ENCODE measurements at regions not wholly inside any gene's neighbourhood (a gene's known extent, or its start where the extent isn't known, plus 50 kb on each side); places are given as distances from the start of the nearest gene placed in this dataset.

DNA sequence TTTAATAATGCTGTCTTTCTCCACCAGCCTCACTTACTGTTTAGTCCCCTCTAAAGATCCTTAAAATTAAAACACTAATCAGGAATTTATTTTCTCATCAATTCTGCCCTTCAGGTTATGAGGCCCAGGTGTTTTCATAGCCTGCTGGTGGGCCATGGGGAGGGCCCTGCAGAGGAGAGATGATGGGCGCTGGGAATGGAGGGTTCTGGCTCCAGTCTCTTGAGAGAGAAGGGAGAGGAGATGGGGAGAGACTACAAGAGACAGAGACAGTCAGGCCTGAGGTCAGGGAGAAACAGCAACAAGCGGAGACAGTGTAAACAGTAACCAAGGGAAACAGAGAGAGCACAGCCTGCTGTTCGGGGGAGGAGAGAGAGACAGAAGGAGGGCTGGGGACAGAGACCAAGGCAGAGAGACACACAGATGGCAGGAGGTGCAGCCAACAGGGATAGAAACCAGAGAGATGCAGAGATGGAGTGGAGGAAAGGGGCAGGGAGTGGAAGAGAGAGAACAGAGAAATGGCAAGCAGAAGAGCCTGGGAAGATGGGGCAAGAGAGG, 187.3 kb upstream of the SYT13 start:
- no peak for DNase-seq (ENCODE audit: low read depth in 3 of 3)

DNA sequence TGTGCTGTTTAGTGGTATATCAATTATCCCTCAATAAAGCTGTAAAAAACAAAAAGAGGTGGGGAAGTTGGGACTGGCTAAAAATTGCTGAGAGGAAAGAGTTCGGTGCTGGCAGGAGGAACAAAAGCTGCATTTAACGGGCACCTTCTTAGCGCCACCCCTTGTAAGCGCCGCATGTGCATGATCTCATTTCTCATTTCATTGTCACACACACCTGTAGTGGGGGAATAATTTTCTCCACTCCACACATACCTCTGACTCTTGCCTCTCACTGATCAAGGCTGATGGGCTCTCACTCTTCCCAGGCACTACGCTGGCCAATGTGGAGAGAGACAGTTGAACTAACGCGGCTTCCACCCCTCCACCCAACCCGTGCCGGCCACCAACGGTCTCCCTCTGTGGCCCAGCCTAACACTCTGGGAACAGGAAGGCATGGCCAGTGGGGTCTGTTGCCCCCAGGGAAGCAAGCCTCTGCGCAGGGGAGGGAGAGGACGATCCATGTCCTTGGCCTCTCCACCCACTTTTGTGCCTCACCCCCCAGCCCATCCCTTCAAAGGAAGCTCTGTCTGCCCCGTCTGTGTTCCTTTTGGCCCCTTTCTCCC, 186.7 kb upstream of the SYT13 start:
- DNase-seq (ENCODE audit: low read depth in 3 of 3): no peak

- DNase-seq (ENCODE audit: low read depth in 3 of 3): no peak
Observed at GRCh38 chr11:45471266-45471665, 185.1 kb upstream of the SYT13 start.

DNA sequence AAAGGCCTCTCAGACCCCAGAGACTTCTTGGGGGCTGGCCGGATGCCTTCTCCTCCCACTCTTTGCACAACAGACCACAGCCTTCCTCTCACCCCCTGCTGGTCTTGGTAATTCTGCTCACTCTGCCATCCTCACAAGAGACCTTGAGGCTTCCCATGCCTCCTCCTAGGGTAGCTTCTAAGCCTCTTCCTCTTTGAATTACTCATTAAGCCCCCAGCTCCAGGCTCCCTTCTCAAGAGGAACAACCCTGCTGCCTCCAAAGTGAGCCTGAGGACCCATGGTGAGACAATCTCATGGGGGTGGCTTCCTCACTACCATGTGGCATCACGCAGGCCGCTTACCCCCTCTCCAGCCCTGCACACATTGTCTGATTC, 184.6 kb upstream of the SYT13 start:
- no peak for DNase-seq (ENCODE audit: low read depth in 3 of 3)

- DNase-seq (ENCODE audit: low read depth in 3 of 3): no peak
Observed at GRCh38 chr11:45470151-45470793, 184.1 kb upstream of the SYT13 start.

GRCh38 chr11:45468267-45468856, 182.2 kb upstream of the SYT13 start:
- DNase-seq (ENCODE audit: low read depth in 3 of 3): no peak

DNA sequence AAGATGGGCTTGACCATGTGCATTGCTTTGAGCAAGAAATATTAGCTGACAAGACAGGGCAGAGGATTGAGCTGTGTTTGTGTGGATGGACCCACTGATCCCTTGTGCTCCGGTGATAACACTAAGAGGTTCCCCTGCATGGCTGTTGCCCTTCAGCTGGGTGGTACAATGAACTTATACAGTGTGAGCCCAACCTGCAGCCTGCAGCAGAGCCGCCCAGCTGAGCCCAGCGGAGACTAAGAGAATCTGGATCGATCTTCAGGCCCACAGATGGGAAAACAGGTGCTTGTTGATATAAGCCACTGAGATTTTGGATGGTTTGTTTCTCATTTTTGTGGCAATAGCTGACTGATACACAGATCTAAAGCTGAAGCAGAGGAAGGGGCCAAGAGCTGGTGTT, 177.4 kb upstream of the SYT13 start:
- DNase-seq (ENCODE audit: low read depth in 3 of 3): no peak

DNA sequence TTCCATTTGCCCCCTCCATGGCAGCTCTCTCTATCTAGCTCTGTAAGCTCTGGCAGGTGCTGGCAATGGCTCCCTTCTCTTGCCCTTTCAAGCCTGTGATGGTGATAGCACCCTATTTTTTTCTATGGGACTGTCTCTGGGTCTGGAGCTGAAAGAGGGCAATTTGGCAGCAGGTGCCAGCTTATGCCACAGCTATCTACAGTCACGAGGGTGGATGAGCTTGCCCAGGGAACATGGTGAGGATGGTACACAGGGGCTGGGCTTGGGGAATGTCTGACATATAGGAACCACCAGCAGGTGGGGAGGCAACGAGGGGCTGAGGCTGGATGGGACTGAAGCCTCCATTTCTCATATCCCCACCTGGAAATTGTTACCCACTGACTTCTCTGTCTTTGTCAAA, 175.4 kb upstream of the SYT13 start:
- no peak for DNase-seq (ENCODE audit: low read depth in 3 of 3)

GRCh38 chr11:45459491-45459890, 173.3 kb upstream of the SYT13 start:
- no peak for DNase-seq (ENCODE audit: low read depth in 3 of 3)

GRCh38 chr11:45458269-45458668, 172.1 kb upstream of the SYT13 start:
- DNase-seq (ENCODE audit: low read depth in 3 of 3): no peak

GRCh38 chr11:45457649-45458048, 171.5 kb upstream of the SYT13 start:
- DNase-seq (ENCODE audit: low read depth in 3 of 3): no peak

DNA sequence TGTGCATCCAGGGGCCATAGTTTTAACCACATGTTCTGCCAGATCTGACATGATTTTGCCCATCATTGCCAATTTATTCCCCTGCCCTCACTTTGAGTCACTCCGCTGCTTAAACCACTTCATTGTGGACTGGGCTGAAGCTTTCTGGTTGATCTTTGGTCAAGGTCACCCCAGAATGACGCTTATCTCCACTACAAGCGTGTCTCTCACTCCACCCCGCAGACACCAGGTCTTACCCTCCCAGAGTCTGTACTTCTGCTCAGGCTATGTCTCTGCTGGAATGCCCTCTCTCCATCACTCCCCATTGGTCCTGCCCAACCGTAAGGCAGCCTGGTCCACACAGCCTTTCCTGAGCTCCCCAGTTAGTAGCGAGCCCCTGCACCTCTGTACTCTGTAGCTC, 170.5 kb upstream of the SYT13 start:
- DNase-seq (ENCODE audit: low read depth in 3 of 3): no peak

DNA sequence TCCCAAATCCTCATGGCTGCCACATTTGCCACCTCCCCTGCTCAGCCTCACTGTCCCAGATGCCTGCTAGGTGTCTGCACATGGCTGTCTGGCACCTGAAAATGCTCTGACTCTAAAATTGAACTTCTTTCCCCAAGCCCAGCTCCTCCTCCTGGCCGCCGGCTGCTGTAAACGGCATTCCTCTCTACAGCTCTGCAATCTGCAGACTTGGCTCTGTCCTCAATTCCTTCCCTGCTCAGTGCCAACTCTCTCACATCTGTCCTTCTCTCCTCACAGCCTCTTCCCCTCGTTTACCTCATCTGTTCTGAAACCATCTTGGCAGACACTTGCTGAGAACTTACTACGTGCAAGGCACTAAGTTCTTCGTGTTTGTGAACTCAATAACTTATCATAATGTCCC, 169.4 kb upstream of the SYT13 start:
- DNase-seq (ENCODE audit: low read depth in 3 of 3): no peak

GRCh38 chr11:45454917-45455401, 168.8 kb upstream of the SYT13 start:
- no peak for DNase-seq (ENCODE audit: low read depth in 3 of 3)

DNA sequence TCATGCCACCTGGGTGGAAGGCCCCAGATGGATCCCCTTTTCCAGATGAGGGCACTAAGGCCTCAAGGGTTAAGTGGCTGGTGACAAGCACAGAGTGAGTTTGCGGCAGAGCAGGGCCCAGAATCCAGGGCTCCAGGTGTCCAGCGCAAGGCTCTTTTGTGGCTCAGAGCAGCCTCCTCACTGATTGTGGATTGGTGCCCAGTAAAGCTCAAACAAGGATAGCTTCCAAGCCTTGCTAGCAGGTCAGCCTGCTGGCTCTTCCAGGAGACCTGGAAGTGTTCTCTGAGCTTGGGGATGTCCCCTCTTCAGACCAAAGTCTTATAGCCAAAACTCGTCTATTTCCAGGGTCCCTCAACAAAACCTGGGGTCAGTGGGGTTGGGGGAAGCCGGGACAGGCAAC, 167.6 kb upstream of the SYT13 start:
- no peak for DNase-seq (ENCODE audit: low read depth in 3 of 3)

GRCh38 chr11:45451766-45452440, 165.8 kb upstream of the SYT13 start:
- no peak for DNase-seq (ENCODE audit: low read depth in 3 of 3)

- no peak for DNase-seq (ENCODE audit: low read depth in 3 of 3)
Observed at GRCh38 chr11:45450189-45450588, 164.0 kb upstream of the SYT13 start.

- no peak for DNase-seq (ENCODE audit: low read depth in 3 of 3)
Observed at GRCh38 chr11:45449036-45449601, 163.0 kb upstream of the SYT13 start.

GRCh38 chr11:45448561-45448960, 162.4 kb upstream of the SYT13 start:
- DNase-seq (ENCODE audit: low read depth in 3 of 3): no peak

DNA sequence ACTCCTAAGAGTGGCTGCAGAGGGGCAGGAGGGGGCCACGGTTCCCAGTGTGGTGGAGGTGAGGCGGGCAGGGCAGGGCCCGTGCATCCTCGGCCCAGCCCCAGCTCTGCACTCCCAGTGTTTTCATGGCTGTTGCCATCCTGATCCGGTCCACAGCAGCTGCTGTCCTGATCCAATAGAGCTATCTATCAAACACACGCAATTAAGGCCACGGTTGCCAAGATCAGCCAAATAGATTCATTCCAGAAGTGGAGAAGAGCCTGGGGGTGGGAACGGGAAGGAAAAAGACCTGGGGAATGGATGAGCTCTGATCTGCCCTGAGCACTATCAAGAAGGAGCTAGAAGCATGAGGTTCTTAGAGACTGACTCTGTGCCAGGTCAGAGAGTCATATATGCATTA, 160.9 kb upstream of the SYT13 start:
- DNase-seq (ENCODE audit: low read depth in 3 of 3): no peak

DNA sequence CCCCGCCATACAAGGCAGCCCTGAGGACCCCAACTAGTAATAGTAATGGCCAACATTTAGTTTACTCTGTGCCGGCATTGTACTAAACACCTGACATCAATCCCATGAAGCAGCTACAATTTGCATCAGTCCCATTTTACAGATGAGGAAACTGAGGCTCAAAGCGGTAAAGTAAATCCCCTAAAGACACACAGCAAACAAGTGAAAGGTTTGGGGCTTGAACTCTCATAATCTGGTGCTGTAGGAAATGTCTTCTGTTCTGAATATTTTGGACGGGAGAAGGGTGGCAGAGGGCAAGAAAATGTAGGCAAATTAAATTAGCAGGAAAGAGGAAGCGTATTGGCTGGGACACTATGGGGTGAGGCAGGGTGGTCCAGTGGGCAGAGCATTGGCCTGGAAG, 160.3 kb upstream of the SYT13 start:
- DNase-seq (ENCODE audit: low read depth in 3 of 3): no peak

- DNase-seq (ENCODE audit: low read depth in 3 of 3): no peak
Observed at GRCh38 chr11:45444796-45445195, 158.7 kb upstream of the SYT13 start.

All from stimulated activated CD4-positive, alpha-beta T cell treated with anti-CD3 and anti-CD28 coated beads, TNF-alpha, amount 100 ng/mL, for 24 hours (primary cell).